HCT116 (cell line): ENCODE measurements at regions not wholly inside any gene's neighbourhood (a gene's known extent, or its start where the extent isn't known, plus 50 kb on each side); places are given as distances from the start of the nearest gene placed in this dataset.

Experiments used
- ATAC-seq: fragments of 200-7000 bp; cut with Tn5 transposase; 2 replicates; pipeline ENCODE4 v1.9.1; 2020; ENCODE audit warnings: mild to moderate bottlenecking, moderate library complexity
- BruUV-seq: library from RNA; stranded (reverse); fragments of 400-500 nt; replicated peaks from 2 replicates; lab custom pipeline; 2021; lab: Mats Ljungman, UMichigan
- CTCF ChIA-PET: fragments of 300-600 bp; sonication (Branson Sonifier 250); formaldehyde crosslinking; loops from one replicate; lab custom pipeline; 2021; ENCODE audit warnings: antibody characterized with exemption; lab: Charles Lee
- POLR2A ChIA-PET: fragments of 300-600, 350-600 bp; sonication (Branson Sonifier 250); formaldehyde crosslinking; loops from one replicate; lab custom pipeline; 2021; ENCODE audit warnings: antibody characterized with exemption; lab: Charles Lee
- RAD21 ChIA-PET, 2 experiments: fragments of 300-600 bp; sonication (Branson Sonifier 250); formaldehyde crosslinking; loops; one replicate each; lab custom pipeline; 2023; ENCODE audit warnings: low total read pairs in 2 of 2; ENCODE audit not compliant: uncharacterized antibody in 2 of 2, unreplicated experiment in 2 of 2, low non-redundant PET in 1 of 2; lab: Charles Lee
- DNase-seq: peaks from one replicate; pipeline ENCODE4 v3.0.0-alpha.2; 2010; ENCODE audit warnings: low read depth, low spot score
- H2AFZ ChIP-seq: fragments of 200-600 bp; shearing (Covaris generic), sonication (generic); 2 replicates; pipeline ENCODE4 v1.6.1; 2017; ENCODE audit warnings: low read depth, mixed run types, mixed read lengths, antibody characterized with exemption, low read length; ENCODE audit not compliant: poor library complexity, severe bottlenecking
- H3K27ac ChIP-seq: 2 replicates; pipeline ENCODE4 v1.5.1; 2012; ENCODE audit warnings: low read depth, low read length
- H3K27me3 ChIP-seq: fragments of 200-600 bp; sonication (generic); 2 replicates; pipeline ENCODE4 v1.6.1; 2016; ENCODE audit warnings: mixed run types, low read length, mixed read lengths; ENCODE audit not compliant: insufficient read depth
- H3K36me3 ChIP-seq, 2 experiments: fragments of 200-500 bp in 1 of 2; fragments of 200-600 bp in 1 of 2; sonication (Bioruptor generic) in 1 of 2; sonication (generic) in 1 of 2; 2 replicates each; pipeline versions ENCODE4 v1.5.1 to v1.6.1; 2014 to 2016; ENCODE audit warnings: low read length in 2 of 2, inconsistent platforms in 1 of 2, mixed read lengths in 1 of 2, mixed run types in 1 of 2; ENCODE audit not compliant: insufficient read depth in 2 of 2, control insufficient read depth in 1 of 2
- H3K4me1 ChIP-seq, 2 experiments: fragments of 200-600 bp in 1 of 2; sonication (generic) in 1 of 2; 2 replicates each; pipeline versions ENCODE4 v1.5.1 to v1.6.1; 2012 to 2017; ENCODE audit warnings: low read length in 2 of 2, inconsistent platforms in 1 of 2, mild to moderate bottlenecking in 1 of 2, mixed read lengths in 1 of 2, mixed run types in 1 of 2, moderate library complexity in 1 of 2; ENCODE audit not compliant: insufficient read depth in 2 of 2, control insufficient read depth in 1 of 2
- H3K4me2 ChIP-seq: fragments of 200-600 bp; sonication (generic); 2 replicates; pipeline ENCODE4 v1.6.1; 2017; ENCODE audit warnings: mixed run types, low read length, mixed read lengths
- H3K4me3 ChIP-seq, 2 experiments: fragments of 200-600 bp in 1 of 2; sonication (generic) in 1 of 2; replicated peaks in 1 of 2; 2 replicates each; pipeline ENCODE4 v1.5.1; 2011 to 2016; ENCODE audit warnings: low read length in 2 of 2, control low read depth in 1 of 2, low read depth in 1 of 2, mild to moderate bottlenecking in 1 of 2, mixed read lengths in 1 of 2, mixed run types in 1 of 2
- H3K79me2 ChIP-seq: fragments of 200-600 bp; sonication (generic); 2 replicates; pipeline ENCODE4 v1.6.1; 2017; ENCODE audit warnings: mild to moderate bottlenecking, mixed run types, low read length, moderate library complexity, mixed read lengths; ENCODE audit not compliant: insufficient read depth
- H3K9ac ChIP-seq: fragments of 200-600 bp; sonication (generic); 2 replicates; pipeline ENCODE4 v1.6.1; 2016; ENCODE audit warnings: low read length, mixed read lengths
- H3K9me2 ChIP-seq: fragments of 200-600 bp; sonication (generic), shearing (Covaris generic); 2 replicates; pipeline ENCODE4 v1.6.1; 2017; ENCODE audit warnings: mixed run types, mild to moderate bottlenecking, moderate library complexity; ENCODE audit not compliant: insufficient read depth
- H3K9me3 ChIP-seq, 2 experiments: fragments of 200-500 bp in 1 of 2; fragments of 200-600 bp in 1 of 2; sonication (Bioruptor generic) in 1 of 2; sonication (generic) in 1 of 2; 2 replicates each; pipeline ENCODE4 v1.6.1; 2014 to 2017; ENCODE audit warnings: low read length in 2 of 2, mixed read lengths in 2 of 2, inconsistent platforms in 1 of 2, low read depth in 1 of 2, mild to moderate bottlenecking in 1 of 2, mixed run types in 1 of 2, moderate library complexity in 1 of 2; ENCODE audit not compliant: control insufficient read depth in 1 of 2, insufficient read depth in 1 of 2
- H4K20me1 ChIP-seq: fragments of 200-600 bp; sonication (generic), shearing (Covaris generic); 2 replicates; pipeline ENCODE4 v1.6.1; 2017; ENCODE audit warnings: mixed run types, mild to moderate bottlenecking, moderate library complexity; ENCODE audit not compliant: insufficient read depth
- EGR1 ChIP-seq: IDR thresholded peaks from 2 replicates; pipeline ENCODE4 v1.6.1; 2012; ENCODE audit warnings: low read depth
- EZH2 ChIP-seq: fragments of 200-600 bp; sonication (generic); IDR thresholded peaks from 2 replicates; pipeline ENCODE4 v1.6.1; 2017; ENCODE audit warnings: antibody characterized with exemption, mixed run types
- FOSL1 ChIP-seq: IDR thresholded peaks from 2 replicates; pipeline ENCODE4 v1.6.1; 2012; ENCODE audit warnings: low read depth
- JUND ChIP-seq: IDR thresholded peaks from 2 replicates; pipeline ENCODE4 v1.6.1; 2012
- POLR2AphosphoS5 ChIP-seq: IDR thresholded peaks from 2 replicates; pipeline ENCODE4 v1.6.1; 2011; ENCODE audit warnings: mild to moderate bottlenecking, low read depth, low read length, moderate library complexity
- RAD21 ChIP-seq: IDR thresholded peaks from 2 replicates; pipeline ENCODE4 v1.6.1; 2012; ENCODE audit warnings: low read depth, mild to moderate bottlenecking
- SIN3A ChIP-seq: IDR thresholded peaks from 2 replicates; pipeline ENCODE4 v1.6.1; 2012; ENCODE audit warnings: low read depth
- SRF ChIP-seq: IDR thresholded peaks from 2 replicates; pipeline ENCODE4 v1.6.1; 2012; ENCODE audit warnings: low read depth
- ZFX ChIP-seq: fragments of 450-650 bp; IDR thresholded peaks from 2 replicates; pipeline ENCODE4 v1.6.1; 2017
- ZNF274 ChIP-seq: fragments of 200-500 bp; sonication (Bioruptor generic); IDR thresholded peaks from 2 replicates; pipeline ENCODE4 v1.6.1; 2014; ENCODE audit warnings: mild to moderate bottlenecking, low read depth, low read length, inconsistent platforms
- intact Hi-C: fragments of 100-400 bp; cut with micrococcal nuclease; formaldehyde crosslinking; loops from 2 replicates; pipeline ENCODE4 v1.10.0; 2022
- TF ChIP-seq, protein P1 (sequence below): IDR thresholded peaks from 2 replicates; pipeline ENCODE4 v1.6.1; 2012
- TF ChIP-seq, protein P2 (sequence below): IDR thresholded peaks from 2 replicates; pipeline ENCODE4 v1.6.1; 2012; ENCODE audit warnings: low read depth

DNA sequence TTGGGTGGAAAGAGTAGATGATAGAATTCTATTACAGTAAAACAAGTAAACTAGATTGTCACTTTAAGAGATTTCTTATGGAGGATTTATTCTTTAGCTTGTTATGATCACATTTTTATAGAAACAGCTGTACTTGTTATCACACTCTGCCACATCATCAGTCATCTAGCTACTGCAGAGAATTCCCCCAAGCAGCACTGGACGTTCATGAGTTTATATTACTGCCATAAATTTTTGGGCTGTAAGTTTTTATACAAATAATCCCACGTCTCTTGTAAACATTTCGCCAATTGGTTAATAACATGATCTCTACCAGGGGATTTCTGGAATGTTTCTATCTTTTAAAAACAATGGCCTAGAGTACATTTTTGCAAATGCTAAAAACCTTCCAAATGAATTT is 238.8 kb downstream of the POLR1F start:
- no peak overlapping the region for H3K27ac ChIP-seq
- H3K9ac ChIP-seq: no peak overlapping the region
- POLR2A ChIA-PET: no interaction called here
- CTCF ChIA-PET: no interaction called here
- BruUV-seq: no TSS peak
- no peaks in the 10 kb centered on the region for H3K4me1 ChIP-seq
- H3K9me2 ChIP-seq: no peaks in the 10 kb centered on the region
- no peak overlapping the region for H3K4me2 ChIP-seq
- H2AFZ ChIP-seq: no peak overlapping the region
- H3K36me3 ChIP-seq: no peaks in the 10 kb centered on the region
- intact Hi-C loops: no loop called here
- H3K4me3 ChIP-seq: no peak overlapping the region
- H3K79me2 ChIP-seq: no peaks in the 10 kb centered on the region
- no peaks in the 10 kb centered on the region for H3K9me3 ChIP-seq
- H3K27me3 ChIP-seq: no peaks in the 10 kb centered on the region
- no peaks in the 10 kb centered on the region for H4K20me1 ChIP-seq
- DNase-seq: no peak
- TF ChIP-seq, protein P1, sequence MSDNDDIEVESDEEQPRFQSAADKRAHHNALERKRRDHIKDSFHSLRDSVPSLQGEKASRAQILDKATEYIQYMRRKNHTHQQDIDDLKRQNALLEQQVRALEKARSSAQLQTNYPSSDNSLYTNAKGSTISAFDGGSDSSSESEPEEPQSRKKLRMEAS: no peak
- no peak for TF ChIP-seq FOSL1
- TF ChIP-seq, all 23 proteins: peak for 0
- RAD21 ChIA-PET: no interaction called here
- no peak for ATAC-seq

DNA sequence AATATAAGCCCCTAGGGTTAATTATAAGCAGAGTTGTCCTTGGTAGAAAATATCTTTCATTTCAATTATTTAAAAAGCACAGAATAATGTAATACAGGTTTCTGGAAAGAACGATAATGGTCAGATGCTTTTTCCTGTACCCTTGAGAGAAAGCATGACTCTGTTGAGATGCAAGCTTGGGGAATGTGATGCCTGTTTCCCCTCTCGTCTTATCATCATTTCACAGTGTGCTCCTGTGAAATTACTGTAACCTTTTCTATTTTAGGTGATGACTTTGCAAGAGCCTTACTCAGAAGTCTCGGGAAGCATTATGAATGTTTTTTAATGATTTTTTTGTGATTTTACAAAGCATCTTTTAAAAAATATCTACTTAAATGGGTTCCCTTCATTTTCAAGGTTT is 243.0 kb downstream of the POLR1F start:
- H3K27ac ChIP-seq: no peak overlapping the region
- H3K27me3 ChIP-seq: no peaks in the 10 kb centered on the region
- DNase-seq (no peak), ATAC-seq (no peak)
- ChIA-PET POLR2A (no interaction called here), CTCF (no interaction called here), RAD21 (no interaction called here)
- no peak for TF ChIP-seq EGR1
- TF ChIP-seq RAD21: no peak
- TF ChIP-seq JUND: no peak
- no peak for TF ChIP-seq POLR2AphosphoS5
- TF ChIP-seq ZFX: no peak
- TF ChIP-seq SIN3A: no peak
- TF ChIP-seq, protein P2, sequence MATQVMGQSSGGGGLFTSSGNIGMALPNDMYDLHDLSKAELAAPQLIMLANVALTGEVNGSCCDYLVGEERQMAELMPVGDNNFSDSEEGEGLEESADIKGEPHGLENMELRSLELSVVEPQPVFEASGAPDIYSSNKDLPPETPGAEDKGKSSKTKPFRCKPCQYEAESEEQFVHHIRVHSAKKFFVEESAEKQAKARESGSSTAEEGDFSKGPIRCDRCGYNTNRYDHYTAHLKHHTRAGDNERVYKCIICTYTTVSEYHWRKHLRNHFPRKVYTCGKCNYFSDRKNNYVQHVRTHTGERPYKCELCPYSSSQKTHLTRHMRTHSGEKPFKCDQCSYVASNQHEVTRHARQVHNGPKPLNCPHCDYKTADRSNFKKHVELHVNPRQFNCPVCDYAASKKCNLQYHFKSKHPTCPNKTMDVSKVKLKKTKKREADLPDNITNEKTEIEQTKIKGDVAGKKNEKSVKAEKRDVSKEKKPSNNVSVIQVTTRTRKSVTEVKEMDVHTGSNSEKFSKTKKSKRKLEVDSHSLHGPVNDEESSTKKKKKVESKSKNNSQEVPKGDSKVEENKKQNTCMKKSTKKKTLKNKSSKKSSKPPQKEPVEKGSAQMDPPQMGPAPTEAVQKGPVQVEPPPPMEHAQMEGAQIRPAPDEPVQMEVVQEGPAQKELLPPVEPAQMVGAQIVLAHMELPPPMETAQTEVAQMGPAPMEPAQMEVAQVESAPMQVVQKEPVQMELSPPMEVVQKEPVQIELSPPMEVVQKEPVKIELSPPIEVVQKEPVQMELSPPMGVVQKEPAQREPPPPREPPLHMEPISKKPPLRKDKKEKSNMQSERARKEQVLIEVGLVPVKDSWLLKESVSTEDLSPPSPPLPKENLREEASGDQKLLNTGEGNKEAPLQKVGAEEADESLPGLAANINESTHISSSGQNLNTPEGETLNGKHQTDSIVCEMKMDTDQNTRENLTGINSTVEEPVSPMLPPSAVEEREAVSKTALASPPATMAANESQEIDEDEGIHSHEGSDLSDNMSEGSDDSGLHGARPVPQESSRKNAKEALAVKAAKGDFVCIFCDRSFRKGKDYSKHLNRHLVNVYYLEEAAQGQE: no peak
- TF ChIP-seq ZNF274: no peak
- TF ChIP-seq SRF: no peak; the same call in 1 of the 2 replicates
- TF ChIP-seq EZH2: no peak
- no peak overlapping the region for H3K4me3 ChIP-seq
- no peaks in the 10 kb centered on the region for H3K9me3 ChIP-seq
- no peak overlapping the region for H2AFZ ChIP-seq
- H3K9ac ChIP-seq: no peak overlapping the region
- H4K20me1 ChIP-seq: no peaks in the 10 kb centered on the region
- intact Hi-C loops: no loop called here
- no peaks in the 10 kb centered on the region for H3K9me2 ChIP-seq
- no peak overlapping the region for H3K4me2 ChIP-seq
- H3K4me1 ChIP-seq: no peaks in the 10 kb centered on the region
- H3K36me3 ChIP-seq: no peaks in the 10 kb centered on the region
- no peaks in the 10 kb centered on the region for H3K79me2 ChIP-seq
- no TSS peak for BruUV-seq
